BLaER1 treated with 17β-estradiol and CSF1 and Interleukin-3, amounts not matched to agents 10 nM and 100 nM (cell line): ENCODE measurements at regions not wholly inside any gene's neighbourhood (a gene's known extent, or its start where the extent isn't known, plus 50 kb on each side); places are given as distances from the start of the nearest gene placed in this dataset.

Source experiments
- H3K27ac ChIP-seq, 11 experiments: shearing (Covaris generic); formaldehyde crosslinking; 2 replicates each; pipeline ENCODE4 v1.8.1; 2022
- H3K27me3 ChIP-seq, 11 experiments: shearing (Covaris generic); formaldehyde crosslinking; 2 replicates each; pipeline ENCODE4 v1.8.1; 2022
- H3K36me3 ChIP-seq, 11 experiments: shearing (Covaris generic); formaldehyde crosslinking; 2 replicates each; pipeline ENCODE4 v1.8.1; 2022
- H3K4me1 ChIP-seq, 10 experiments: shearing (Covaris generic); formaldehyde crosslinking; 2 replicates each; pipeline ENCODE4 v1.8.1; 2022
- H3K4me2 ChIP-seq, 11 experiments: shearing (Covaris generic); formaldehyde crosslinking; 2 replicates each; pipeline ENCODE4 v1.8.1; 2022
- H3K4me3 ChIP-seq, 10 experiments: shearing (Covaris generic); formaldehyde crosslinking; 2 replicates each; pipeline ENCODE4 v1.8.1; 2022
- H3K9ac ChIP-seq, 11 experiments: shearing (Covaris generic); formaldehyde crosslinking; 2 replicates each; pipeline ENCODE4 v1.8.1; 2022
- H3K9me3 ChIP-seq, 11 experiments: shearing (Covaris generic); formaldehyde crosslinking; replicated peaks in 1 of 11; 2 replicates each; pipeline ENCODE4 v1.8.1; 2022
- H4K20me1 ChIP-seq, 11 experiments: shearing (Covaris generic); formaldehyde crosslinking; 2 replicates each; pipeline ENCODE4 v1.8.1; 2022
- Cebpa-rat ChIP-seq, 11 experiments: shearing (Covaris generic); IDR thresholded peaks; 2 replicates each; pipeline ENCODE4 v1.8.1; 2022

DNA sequence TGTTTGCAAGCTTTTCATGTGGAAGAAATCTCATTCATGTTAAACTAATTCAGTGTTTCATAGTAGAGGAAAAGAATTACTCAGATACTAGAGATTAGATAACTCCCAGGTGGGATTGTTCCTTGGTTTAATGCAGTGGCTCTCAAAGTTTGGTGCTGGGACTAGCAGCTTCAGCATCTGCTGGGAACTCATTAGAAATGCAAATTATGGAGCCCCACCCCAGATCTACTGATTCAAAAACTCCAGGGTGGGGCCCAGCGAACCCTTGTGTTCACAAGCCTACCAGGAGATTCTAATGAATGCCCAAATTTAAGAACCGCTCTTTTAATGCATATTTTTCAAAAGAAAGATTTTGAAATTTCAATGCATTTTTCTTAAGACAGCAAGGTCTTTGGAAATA is 253.4 kb upstream of the CNTNAP4 start:
- Histone ChIP-seq H3K4me2 (no peak overlapping the region), H3K36me3 (no peaks in the 10 kb centered on the region), H3K4me3 (no peak overlapping the region), H3K9ac (no peak overlapping the region), H3K27me3 (no peaks in the 10 kb centered on the region), H3K27ac (no peak overlapping the region), H4K20me1 (no peaks in the 10 kb centered on the region), H3K9me3 (no peaks in the 10 kb centered on the region), H3K4me1 (no peaks in the 10 kb centered on the region)
- TF ChIP-seq Cebpa-rat (IDR thresholded peaks at IDR 0.05) = no peak

DNA sequence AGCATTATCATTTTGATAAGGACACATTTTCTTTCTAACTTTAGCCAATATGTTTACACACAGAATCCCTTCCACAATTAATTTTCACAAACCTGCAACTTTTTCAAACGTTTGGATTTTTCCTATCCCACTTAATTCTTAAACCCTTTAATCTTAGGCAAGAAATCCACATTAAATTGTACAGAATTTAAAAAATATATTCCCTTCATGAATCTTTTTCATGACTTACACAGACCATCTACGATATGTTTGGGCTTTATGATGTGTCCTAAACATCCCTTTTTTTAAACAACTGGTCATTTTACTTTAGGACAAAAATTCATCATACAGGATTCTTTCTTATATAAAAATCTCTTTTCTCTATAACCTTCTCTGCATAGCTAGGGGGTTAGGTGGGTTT is 241.5 kb upstream of the CNTNAP4 start:
- no peak overlapping the region for H3K4me3 ChIP-seq
- no peaks in the 10 kb centered on the region for H3K4me1 ChIP-seq
- H3K36me3 ChIP-seq = peaks cover 0 to 6% (median 0%) of the 10 kb centered on the region in 11 experiments; a peak in 1 of 22 replicates
- H3K27ac ChIP-seq = no peak overlapping the region
- no peaks in the 10 kb centered on the region for H3K27me3 ChIP-seq
- H3K9ac ChIP-seq = no peak overlapping the region
- peaks cover 33 to 42% (median 35%) of the 10 kb centered on the region in 11 experiments for H3K9me3 ChIP-seq
- TF ChIP-seq Cebpa-rat (IDR thresholded peaks at IDR 0.05) = no peak
- no peaks in the 10 kb centered on the region for H4K20me1 ChIP-seq
- H3K4me2 ChIP-seq = no peak overlapping the region

DNA sequence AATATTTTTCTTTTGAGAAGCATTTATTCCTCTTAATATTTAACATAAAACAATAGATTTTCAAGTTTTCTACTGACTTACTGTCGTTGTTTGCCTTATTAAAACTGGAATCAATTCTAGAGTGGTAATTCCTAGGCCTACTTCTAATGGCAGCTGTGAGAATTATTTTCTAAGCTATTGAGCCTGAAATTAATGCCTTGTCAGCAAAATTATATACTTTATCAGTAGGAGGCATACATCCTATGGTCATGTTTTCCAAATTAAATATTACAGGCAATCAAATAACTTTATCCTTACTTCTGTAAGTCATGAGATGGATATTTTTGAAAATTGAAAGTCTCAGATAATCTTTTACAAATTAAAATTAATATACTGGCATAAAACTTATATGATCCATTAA is 239.1 kb upstream of the CNTNAP4 start:
- Histone ChIP-seq H3K9ac (no peak overlapping the region), H3K4me1 (no peaks in the 10 kb centered on the region), H4K20me1 (no peaks in the 10 kb centered on the region), H3K4me3 (no peak overlapping the region), H3K4me2 (no peak overlapping the region), H3K36me3 (peaks cover 0 to 6% (median 0%) of the 10 kb centered on the region in 11 experiments; a peak in 1 of 22 replicates), H3K27me3 (no peaks in the 10 kb centered on the region), H3K27ac (no peak overlapping the region), H3K9me3 (peaks cover 33 to 42% (median 35%) of the 10 kb centered on the region in 11 experiments)
- no peak for TF ChIP-seq Cebpa-rat (IDR thresholded peaks at IDR 0.05)

DNA sequence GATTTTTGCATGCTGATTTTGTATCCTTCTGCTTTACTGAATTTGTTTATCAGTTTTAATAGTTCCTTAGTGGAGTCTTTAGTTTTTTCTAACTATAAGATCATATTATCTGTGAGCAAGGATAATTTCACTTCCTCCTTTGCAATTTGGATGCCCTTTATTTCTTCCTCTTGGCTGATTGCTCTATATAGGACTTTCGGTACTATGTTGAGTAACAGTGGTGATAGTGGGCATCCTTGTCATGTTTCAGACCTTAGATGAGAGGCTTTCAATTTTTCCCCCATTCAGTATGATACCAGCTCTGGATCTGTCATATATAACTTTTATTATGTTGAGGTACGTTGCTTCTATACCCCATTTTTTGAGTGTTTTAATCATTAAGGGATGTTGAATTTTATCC is 224.5 kb upstream of the CNTNAP4 start:
- Histone ChIP-seq H3K4me1 (no peaks in the 10 kb centered on the region), H3K9me3 (peaks cover 0 to 6% (median 0%) of the 10 kb centered on the region in 11 experiments; a peak in 1 of 22 replicates), H4K20me1 (no peaks in the 10 kb centered on the region), H3K27ac (no peak overlapping the region), H3K9ac (no peak overlapping the region), H3K36me3 (no peaks in the 10 kb centered on the region), H3K4me2 (no peak overlapping the region), H3K27me3 (no peaks in the 10 kb centered on the region), H3K4me3 (no peak overlapping the region)
- no peak for TF ChIP-seq Cebpa-rat (IDR thresholded peaks at IDR 0.05)

DNA sequence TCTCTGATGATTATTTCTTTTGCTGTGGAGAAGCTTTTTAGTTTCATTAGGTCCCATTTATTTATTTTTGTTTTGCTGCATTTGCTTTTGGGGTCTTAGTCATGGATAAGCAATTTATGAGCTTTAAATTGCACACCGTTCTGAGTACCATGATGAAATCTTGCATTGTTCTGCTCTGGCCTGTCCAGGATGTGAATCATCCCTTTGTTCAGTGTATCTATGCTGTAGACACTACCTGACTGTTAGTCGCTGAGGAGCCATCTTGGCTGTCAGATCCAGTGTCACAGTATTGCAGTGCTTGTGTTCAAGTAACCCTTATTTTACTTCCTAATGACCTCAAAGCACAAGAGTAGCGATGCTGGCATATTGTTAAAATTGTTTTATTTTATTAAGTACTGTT is 218.0 kb upstream of the CNTNAP4 start:
- Histone ChIP-seq H3K27ac (no peak overlapping the region), H3K36me3 (no peaks in the 10 kb centered on the region), H3K4me1 (peaks cover 0 to 14% (median 3%) of the 10 kb centered on the region in 10 experiments; a peak in 4 of 20 replicates), H3K4me3 (no peak overlapping the region), H3K4me2 (no peak overlapping the region), H4K20me1 (no peaks in the 10 kb centered on the region), H3K9me3 (no peaks in the 10 kb centered on the region), H3K9ac (no peak overlapping the region), H3K27me3 (no peaks in the 10 kb centered on the region)
- no peak for TF ChIP-seq Cebpa-rat (IDR thresholded peaks at IDR 0.05)

DNA sequence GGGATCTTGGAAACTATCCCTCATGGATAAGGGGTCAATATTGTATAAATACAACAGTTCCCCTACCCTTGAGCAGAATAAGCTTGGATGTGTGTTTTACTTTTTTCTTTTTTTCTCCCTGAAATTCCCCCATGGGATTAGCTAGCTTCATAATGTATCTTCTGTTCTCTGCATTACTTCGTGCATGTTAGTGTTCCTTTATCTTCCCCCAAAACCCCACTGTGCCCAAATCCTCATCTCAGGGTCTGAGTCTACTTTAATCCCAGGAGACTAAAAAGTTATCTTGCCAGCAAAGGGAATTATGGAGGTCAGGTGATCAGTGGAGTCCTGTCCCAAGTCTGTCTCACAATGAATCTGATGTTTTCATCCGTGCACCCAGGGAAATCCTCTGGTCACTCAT is 217.5 kb upstream of the CNTNAP4 start:
- H3K9ac ChIP-seq = no peak overlapping the region
- H3K27ac ChIP-seq = no peak overlapping the region
- TF ChIP-seq Cebpa-rat (IDR thresholded peaks at IDR 0.05) = no peak
- H3K4me1 ChIP-seq = peaks cover 0 to 14% (median 3%) of the 10 kb centered on the region in 10 experiments; a peak in 4 of 20 replicates
- no peaks in the 10 kb centered on the region for H4K20me1 ChIP-seq
- no peaks in the 10 kb centered on the region for H3K27me3 ChIP-seq
- no peak overlapping the region for H3K4me3 ChIP-seq
- no peaks in the 10 kb centered on the region for H3K9me3 ChIP-seq
- H3K36me3 ChIP-seq = no peaks in the 10 kb centered on the region
- no peak overlapping the region for H3K4me2 ChIP-seq

DNA sequence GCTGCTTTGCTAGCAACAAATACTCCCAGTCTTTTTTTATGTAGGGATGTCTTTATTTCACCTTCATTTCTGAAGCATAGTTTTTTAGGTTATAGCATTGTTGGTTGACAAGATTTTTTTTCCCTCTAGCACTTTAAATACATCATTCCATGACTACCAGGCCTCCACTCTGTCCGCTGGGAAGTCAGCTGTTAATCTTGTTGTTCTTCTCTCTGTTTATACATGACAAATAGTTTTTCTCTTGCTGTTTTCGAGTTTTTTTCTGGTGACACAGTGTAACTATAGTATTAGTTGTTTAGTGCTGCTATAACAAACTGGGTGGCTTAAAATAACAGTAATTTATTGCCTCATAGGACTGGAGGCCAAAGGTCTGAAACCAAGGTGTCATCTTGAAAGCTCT is 205.5 kb upstream of the CNTNAP4 start:
- H3K4me2 ChIP-seq = no peak overlapping the region
- no peaks in the 10 kb centered on the region for H3K36me3 ChIP-seq
- no peaks in the 10 kb centered on the region for H3K4me1 ChIP-seq
- H3K27me3 ChIP-seq = no peaks in the 10 kb centered on the region
- TF ChIP-seq Cebpa-rat (IDR thresholded peaks at IDR 0.05) = no peak
- H3K9me3 ChIP-seq = peaks cover 0 to 8% (median 0%) of the 10 kb centered on the region in 11 experiments; a peak in 1 of 22 replicates
- no peaks in the 10 kb centered on the region for H4K20me1 ChIP-seq
- no peak overlapping the region for H3K9ac ChIP-seq
- no peak overlapping the region for H3K4me3 ChIP-seq
- no peak overlapping the region for H3K27ac ChIP-seq

DNA sequence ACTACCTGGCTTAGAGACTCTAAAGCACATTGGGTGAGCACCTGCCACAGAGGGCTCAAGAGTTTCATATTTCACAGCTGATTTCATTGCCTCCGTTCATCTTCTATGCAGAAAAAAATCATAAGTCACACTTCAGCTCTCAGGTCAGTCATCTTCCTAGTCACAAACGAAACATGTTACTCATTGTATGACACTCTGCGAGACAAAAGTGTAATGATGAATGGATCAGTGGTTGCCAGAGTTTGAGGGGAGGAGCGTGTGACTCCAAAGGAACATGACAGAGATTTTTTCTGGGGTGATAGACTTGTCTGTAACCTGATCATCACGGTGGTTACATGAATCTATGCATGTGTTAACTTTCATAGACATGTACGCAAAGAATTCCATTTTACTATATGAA is 195.2 kb upstream of the CNTNAP4 start:
- H3K4me1 ChIP-seq = no peaks in the 10 kb centered on the region
- no peak overlapping the region for H3K4me3 ChIP-seq
- no peaks in the 10 kb centered on the region for H3K9me3 ChIP-seq
- H3K36me3 ChIP-seq = no peaks in the 10 kb centered on the region
- H3K9ac ChIP-seq = no peak overlapping the region
- no peak for TF ChIP-seq Cebpa-rat (IDR thresholded peaks at IDR 0.05)
- no peak overlapping the region for H3K27ac ChIP-seq
- H3K4me2 ChIP-seq = no peak overlapping the region
- no peaks in the 10 kb centered on the region for H3K27me3 ChIP-seq
- no peaks in the 10 kb centered on the region for H4K20me1 ChIP-seq

DNA sequence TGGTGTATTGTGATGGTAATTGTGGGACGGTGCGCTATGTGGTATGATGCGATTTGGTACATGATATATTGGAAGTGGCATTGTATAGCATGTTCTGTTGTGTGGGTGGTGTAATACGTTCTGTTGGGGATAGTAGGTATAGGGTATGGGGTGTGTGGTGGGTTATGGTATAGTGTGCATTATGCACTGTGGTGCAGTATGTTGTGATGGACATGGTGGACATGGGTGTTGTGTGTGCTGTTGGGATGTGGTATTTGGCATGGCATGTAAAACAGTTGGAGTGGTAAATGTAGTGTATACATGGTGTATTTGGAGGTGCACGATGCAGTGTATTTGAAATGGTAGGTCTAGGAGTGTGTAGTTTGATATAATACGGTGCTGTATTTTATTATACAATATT is 170.6 kb upstream of the CNTNAP4 start:
- no peak overlapping the region for H3K4me3 ChIP-seq
- H4K20me1 ChIP-seq = no peaks in the 10 kb centered on the region
- H3K27me3 ChIP-seq = no peaks in the 10 kb centered on the region
- H3K4me2 ChIP-seq = no peak overlapping the region
- no peaks in the 10 kb centered on the region for H3K4me1 ChIP-seq
- no peaks in the 10 kb centered on the region for H3K36me3 ChIP-seq
- no peak overlapping the region for H3K27ac ChIP-seq
- peaks cover 15 to 24% (median 16%) of the 10 kb centered on the region in 11 experiments for H3K9me3 ChIP-seq
- H3K9ac ChIP-seq = no peak overlapping the region
- TF ChIP-seq Cebpa-rat (IDR thresholded peaks at IDR 0.05) = no peak

DNA sequence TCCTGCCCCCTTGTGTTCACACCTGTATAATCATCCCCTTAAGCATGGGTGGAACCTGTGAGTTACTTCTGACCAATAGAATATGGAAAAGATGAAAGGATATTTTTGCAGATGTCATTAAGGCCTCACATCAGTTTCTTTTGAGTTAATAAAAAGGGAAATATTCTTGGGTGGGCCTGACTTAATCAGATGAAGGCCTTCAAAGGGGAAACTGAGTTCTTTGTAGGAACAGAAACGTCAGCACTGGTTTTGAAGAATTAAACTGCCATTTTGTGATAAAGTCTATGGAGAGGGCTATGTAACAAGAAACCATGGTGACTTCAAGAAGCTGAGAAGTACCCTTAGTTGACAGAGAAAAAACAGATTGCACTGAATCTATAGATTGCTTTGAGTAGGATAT is 168.7 kb upstream of the CNTNAP4 start:
- Histone ChIP-seq H4K20me1 (no peaks in the 10 kb centered on the region), H3K4me2 (no peak overlapping the region), H3K4me1 (no peaks in the 10 kb centered on the region), H3K36me3 (no peaks in the 10 kb centered on the region), H3K27me3 (no peaks in the 10 kb centered on the region), H3K27ac (no peak overlapping the region), H3K9ac (no peak overlapping the region), H3K9me3 (peaks cover 2 to 6% (median 3%) of the 10 kb centered on the region in 11 experiments; a peak in 18 of 22 replicates), H3K4me3 (no peak overlapping the region)
- TF ChIP-seq Cebpa-rat (IDR thresholded peaks at IDR 0.05) = no peak
